NCI-H2107 treated with DMSO at 0.1 percent for 48 hours (cell line): ENCODE measurements at regions not wholly inside any gene's neighbourhood (a gene's known extent, or its start where the extent isn't known, plus 50 kb on each side); places are given as distances from the start of the nearest gene placed in this dataset.

ENCODE experiments used
- DNase-seq: peaks from one replicate; lab custom pipeline; 2025; ENCODE audit not compliant: unreplicated experiment; lab: John Stamatoyannopoulos, UW

- no peak for DNase-seq
Measured at GRCh38 chr5:159422361-159422760, 92.1 kb upstream of the IL12B start.

DNA sequence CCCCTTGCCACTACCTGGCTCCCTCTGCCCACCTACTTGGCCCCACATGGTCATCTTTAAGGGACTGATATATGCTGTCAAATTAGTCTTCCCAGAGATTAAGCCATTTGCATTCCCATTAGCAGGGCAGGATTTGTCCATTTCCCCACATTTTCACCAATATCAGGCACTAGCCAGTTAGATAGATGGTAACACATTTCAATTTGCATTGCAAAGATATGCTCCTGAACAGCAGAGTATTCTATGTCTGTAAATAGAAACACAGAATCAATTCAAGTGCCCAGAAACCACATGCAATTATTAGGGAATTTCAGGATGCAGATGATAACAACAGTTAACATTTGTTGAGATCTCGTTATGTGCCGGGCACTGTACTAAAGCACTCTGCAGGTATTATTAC is 92.6 kb upstream of the IL12B start:
- no peak for DNase-seq

- no peak for DNase-seq
Measured at GRCh38 chr5:159424123-159424522, 93.8 kb upstream of the IL12B start.

- no peak for DNase-seq
Measured at GRCh38 chr5:159426694-159427093, 96.4 kb upstream of the IL12B start.

DNA sequence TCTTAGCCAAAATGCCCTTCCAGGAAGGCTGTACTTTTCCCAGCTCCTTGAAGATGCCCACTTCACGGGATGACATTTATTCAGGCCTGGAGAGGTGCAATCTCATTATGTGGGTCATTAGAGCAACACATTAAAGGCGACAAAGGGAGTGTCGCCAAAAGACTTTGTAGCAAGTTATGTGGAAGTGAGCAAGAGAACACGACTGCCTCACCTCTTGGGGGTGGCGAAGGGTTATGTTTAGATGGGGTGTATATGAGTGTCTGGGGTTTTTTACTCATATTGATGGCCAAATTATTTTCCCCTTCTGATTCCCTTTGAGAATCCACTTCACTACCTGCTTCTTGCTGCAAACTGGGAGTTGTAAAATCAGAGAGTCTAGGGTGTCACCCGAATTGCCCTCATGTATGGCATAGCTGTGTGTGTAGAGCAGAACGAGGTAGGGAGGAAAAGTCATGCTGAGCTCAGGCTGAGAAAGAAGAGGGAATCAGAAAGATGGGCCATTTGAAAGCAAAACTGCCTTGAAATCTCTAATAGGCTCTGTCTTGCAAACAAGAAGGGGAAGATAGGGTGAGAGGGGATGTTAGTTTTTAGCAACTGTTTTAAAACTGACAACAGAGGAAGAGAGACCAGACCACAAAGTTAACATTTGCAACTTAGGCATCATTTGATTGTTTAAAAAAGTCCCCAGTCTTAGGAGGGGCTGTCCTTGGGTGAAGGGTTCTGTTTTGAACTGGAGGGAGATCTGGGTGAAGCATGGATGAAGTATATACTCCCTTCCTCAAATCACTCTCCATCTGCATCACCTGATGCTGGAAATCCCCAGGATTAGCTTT is 97.1 kb upstream of the IL12B start:
- DNase-seq, result no peak

GRCh38 chr5:159430361-159431012 is 100.2 kb upstream of the IL12B start:
- DNase-seq, result no peak

DNA sequence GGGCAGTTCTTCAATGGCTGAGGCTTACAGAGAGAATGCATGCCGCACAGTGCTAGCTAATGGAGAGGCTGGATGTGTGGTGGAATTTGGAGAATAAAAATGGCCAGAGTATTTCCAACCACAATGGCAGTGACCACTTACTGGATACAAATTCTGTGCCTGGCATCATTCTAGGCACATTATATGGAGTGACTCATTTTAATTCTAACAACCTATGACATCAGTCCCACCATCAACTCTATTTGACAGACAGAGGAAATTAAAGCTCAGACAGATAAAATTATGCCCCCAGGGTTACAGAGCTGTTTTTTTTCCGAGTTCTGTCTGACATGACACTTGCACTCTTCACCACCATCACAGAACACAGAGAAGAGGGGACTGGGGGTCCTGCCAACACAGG is 105.6 kb upstream of the IL12B start:
- DNase-seq, result no peak

- DNase-seq, result no peak
Measured at GRCh38 chr5:159438092-159438491, 107.8 kb upstream of the IL12B start.

- DNase-seq, result no peak
Measured at GRCh38 chr5:159439002-159439401, 108.7 kb upstream of the IL12B start.

DNA sequence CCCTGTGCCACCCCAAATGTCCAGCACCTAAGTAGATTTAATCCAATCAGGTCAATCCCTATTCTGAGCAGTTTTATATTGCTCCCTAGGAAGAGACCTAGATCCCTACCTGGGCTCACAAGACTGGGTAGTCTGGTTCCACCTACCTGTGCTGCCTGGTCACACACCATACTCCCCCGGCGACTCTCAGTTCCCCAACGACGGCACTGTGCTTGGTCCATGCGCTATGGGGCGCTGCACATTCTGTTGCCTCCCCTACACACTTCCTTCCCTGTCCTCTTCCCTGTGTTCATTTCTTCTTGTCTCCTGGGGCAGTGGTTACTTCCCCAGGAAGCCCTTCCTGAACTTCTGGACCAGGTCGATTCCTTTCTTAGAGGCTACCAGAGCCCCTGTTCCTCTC is 109.9 kb upstream of the IL12B start:
- DNase-seq, result no peak

DNA sequence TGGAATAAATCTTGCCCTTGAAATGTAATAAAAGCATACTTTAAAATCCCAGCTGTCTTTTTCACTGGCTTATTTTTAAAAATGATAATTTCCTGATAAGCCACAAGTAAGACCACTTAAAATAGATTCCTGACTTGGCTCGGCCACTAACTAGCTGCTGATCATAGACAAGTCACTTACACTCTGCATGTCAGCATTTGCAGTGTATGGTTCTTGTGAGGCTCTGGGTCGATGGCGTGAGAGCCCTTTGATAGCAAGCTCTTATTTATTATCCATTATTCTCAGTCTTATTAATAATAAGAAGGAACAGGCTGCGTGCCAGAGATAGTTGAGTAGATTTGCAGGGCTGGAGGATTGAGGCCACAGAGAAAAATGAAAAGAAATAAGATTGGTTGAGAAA is 110.7 kb upstream of the IL12B start:
- DNase-seq, result no peak

DNA sequence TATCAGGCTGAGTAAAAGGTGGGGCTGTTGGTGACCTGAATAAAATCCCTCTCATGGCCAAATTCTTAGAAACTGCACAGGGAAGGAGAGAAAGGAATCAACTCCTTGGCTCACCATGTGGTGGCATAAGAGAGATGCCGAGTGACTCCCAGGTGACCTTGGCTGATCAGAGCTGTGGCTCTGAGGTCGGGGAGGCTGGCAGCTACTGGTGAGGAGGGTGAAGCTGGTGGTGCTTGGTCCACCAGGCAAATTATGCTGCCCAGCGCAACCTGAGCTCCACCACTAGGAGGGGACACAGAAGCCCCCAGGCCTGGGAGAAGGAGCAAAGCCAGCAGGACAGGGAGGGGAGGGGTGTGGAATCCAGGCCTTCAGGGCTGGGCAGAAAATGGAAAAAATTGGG is 111.2 kb upstream of the IL12B start:
- no peak for DNase-seq

DNA sequence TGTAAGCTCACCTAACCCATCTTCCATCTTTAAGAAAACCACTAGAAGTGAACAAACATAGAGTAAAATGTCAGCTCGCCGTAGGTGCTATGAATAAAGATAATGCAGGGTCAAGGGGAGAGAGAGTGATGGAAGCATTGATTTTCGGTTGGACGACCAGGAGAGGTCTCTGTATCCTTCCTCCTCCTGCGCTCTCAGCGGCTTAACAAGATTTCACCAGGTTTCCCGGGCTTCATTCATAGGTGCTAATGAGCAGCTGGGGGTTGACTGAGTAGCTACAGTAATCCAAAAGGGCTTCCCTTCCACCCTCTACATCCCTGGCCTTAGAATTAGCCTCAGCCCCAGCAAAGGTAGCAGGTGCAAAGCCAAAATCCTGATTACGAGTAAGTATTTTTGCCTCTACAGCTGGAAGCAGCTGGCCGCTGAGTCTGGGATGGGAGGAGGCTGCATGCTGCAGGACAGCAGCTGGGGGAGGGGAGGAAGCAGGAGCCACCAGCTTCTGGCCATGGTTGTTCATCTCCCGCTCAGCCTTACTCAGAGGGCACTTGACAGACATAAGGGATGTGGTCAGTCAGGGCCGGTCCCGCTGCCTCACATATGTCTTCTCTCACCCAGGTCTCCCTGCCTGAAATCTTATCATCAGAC is 112.0 kb upstream of the IL12B start:
- DNase-seq, result no peak

GRCh38 chr5:159444441-159445082 is 114.3 kb upstream of the IL12B start:
- peak; percentile 3 for DNase-seq

- DNase-seq, result no peak
Measured at GRCh38 chr5:159447116-159447515, 116.8 kb upstream of the IL12B start.

- DNase-seq, result no peak
Measured at GRCh38 chr5:159448841-159449407, 118.6 kb upstream of the IL12B start.

DNA sequence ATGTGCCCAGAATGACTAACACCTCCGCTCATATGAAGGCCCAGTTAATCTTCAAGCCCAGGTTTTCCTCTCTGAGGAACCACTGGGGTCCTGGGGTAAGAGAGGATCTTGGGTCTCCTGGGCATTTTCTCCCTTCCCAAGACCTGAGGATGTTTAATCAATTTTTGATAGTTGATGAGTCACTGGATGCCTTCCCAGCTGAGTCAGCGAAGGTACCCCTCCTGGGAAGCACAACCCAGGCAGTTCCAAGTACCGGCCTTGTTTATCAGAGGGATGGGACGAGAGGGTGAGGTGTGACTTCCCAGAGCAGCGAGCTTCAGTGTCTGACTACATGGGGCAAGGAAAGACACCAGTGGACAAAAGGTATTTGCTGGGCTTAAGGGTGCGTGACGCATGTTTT is 119.6 kb upstream of the IL12B start:
- DNase-seq, result no peak

DNA sequence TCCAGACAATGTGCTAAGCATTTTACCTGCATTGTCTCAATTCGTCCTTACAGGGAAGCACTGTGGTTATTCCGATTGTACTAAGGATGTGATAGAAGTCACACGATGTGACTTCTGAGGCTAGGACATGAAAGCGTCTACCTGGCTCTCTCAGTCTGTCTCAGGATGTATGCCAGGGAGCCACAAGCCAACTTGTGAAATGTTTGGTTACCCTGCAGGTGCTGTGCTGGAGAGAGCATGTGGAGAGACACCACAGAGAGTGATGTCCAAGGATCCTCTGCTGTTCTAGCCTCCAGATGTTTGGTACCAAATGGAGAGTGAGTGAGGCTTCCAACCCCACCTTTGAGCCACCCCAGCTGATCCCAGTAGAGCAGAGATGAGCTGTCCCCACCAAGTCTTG is 120.1 kb upstream of the IL12B start:
- DNase-seq, result no peak

DNA sequence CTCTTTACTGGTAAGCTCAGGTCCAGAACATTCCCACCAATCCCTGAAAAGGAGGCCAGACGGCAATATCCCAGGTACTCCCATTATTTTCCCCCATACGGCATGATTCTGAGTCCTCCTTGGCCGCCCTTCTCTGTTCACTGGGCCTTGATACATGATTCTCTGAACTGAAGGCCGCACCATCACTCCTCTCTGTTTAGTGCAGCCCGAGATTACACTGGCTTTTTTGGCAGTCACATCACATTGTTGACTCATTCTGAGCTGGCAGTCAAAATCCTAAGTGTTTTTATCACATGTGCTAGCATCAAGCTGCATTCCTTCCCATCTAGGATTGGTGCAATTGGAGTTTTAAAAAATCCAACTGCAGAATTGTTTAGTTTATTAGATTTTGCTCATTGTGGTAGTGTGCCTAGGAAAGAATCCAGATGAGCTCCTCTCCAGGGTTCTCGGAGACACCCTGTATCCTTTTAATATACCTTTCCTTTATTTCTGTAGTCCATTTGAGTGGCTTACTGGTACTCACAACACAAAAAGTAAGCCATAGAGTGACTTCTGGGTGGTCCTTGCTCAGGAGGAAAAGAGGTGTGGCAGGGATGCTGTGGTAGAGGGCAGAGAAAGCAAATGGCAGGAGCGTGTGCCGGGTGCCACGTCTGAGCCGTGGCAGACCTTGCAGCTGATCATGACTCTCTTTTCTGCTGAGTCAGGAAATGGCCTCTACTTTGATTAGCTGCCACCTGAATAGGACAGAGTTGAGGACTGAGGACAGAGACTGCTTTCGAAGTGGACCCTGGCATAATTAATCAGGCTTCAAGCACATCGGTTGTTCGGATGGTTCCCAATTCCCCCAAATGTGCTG is 121.1 kb upstream of the IL12B start:
- DNase-seq, result no peak

GRCh38 chr5:159452480-159453167 is 122.3 kb upstream of the IL12B start:
- DNase-seq, result no peak
